Retina (tissue), 1 donor: ENCODE measurements at regions not wholly inside any gene's neighbourhood (a gene's known extent, or its start where the extent isn't known, plus 50 kb on each side); places are given as distances from the start of the nearest gene placed in this dataset.

Experiments used
- DNase-seq: peaks from one replicate; pipeline ENCODE4 v3.0.0-alpha.2; 2016

DNA sequence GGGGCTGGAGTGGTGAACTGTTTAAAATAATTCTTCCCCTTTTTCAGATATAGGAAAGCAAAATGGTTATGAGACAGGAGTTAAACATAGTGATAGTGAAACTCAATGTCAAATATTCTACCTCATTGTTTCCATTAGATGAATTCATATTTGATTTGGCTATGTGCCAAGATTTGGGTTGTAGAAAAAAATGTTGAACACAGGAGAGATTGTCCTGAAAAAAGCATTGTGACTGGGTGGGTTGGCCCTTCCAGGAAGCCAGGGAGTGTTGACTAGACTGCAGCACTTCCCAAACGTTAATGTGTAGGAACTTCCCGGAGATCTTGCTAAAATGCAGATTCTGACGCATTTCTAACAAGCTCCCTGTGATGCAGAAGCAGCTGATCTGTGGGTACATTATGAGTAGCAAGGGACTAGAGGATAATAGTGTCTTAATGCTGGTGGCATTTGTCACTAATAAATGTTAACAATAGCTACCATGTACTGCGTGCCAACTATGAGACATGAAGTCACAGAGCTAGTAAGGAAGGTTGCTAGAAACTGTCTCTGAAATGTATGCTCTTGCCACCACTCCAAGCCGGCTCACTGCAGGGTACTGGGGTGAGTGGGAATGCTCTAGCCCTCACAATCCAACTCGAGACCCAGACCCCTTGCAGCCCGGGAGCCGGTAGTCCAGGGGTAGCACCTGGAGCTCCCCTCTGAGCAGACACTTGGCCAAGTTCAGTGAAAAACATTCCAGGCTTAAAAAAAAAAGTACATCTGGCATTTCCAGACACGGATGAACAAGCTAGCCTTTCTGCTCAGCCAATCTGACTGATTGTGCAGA lies 120.6 kb downstream of the CD47 start:
- no peak for DNase-seq

- DNase-seq: no peak
These were observed 121.3 kb downstream of the CD47 start for GRCh38 chr3:107969525-107969924.

DNA sequence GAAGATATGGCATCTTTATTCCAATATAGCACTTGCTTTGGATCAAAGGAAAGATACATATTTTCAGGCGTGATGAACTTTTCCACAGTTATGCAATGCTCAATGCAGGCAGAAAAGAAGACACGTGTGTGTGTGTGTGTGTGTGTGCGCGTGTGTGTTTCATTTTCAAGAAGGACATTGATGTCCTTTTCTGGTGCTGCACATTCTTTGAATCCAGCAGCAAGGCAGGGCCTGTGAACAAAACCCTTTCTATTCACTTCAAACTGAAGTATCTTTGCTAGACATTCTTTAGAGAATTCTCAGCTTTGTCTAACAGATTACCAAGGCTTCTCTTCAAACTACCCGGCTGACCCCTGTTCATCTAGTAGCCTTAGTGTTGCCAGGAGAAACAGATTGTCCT lies 124.6 kb downstream of the CD47 start:
- DNase-seq: no peak

GRCh38 chr3:107965136-107965655 lies 125.6 kb downstream of the CD47 start:
- DNase-seq: no peak

DNA sequence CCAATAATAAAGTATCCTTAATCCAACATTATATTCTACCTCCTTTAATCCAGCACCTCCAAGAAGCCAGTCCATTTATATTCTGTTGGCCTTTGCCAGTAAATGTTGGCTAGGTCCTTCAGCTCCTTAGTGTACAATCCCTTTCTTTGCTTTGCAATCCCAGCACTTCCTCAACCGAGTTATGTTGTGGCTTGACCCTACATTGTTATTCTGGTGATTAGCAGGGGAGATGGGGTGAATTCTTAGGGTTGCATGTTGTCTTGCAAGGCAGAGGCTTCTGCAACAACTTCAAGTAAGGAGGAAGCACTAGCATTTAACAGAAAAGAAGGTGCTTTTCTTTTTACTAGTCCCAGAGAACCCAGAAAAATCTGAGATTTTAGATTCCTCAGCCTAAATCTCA lies 127.2 kb downstream of the CD47 start:
- no peak for DNase-seq

DNA sequence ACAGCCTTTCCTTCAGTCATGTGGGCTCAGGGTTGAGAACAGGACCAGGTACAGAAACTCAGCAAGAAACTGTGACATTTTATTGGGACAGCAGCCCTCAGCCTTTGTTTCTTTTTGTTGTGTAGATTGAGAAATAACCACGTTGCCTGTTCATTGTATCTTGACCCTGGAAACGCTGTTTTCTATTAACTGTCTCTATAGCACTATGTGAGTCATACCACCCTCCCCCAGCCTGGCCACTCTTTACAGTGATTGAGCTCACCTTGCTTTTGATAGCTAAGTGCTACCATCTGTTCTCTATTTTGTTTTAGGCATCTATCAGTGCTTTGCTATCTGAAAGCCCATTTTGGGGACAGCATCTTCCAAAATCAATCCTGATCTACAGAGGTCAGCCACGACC lies 127.9 kb downstream of the CD47 start:
- DNase-seq: no peak

DNA sequence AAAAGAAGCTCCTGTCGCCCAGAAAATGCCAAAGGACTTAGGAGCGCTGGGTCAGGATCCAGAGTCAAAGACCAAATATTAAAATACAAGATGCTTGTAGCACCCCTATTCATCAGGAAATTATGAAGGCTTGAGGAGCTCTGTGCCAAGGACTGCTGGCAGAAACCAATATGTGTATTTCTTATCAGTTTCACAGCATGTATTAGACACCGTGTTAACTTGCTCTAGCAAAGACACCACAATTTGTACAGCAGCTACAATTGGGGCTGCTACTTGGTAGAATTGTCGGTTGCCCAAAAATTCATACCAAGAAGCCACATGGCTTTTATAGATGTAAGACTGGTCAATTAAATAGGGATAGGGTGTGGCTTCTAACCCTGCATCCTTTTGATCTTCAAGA lies 128.8 kb downstream of the CD47 start:
- no peak for DNase-seq

DNA sequence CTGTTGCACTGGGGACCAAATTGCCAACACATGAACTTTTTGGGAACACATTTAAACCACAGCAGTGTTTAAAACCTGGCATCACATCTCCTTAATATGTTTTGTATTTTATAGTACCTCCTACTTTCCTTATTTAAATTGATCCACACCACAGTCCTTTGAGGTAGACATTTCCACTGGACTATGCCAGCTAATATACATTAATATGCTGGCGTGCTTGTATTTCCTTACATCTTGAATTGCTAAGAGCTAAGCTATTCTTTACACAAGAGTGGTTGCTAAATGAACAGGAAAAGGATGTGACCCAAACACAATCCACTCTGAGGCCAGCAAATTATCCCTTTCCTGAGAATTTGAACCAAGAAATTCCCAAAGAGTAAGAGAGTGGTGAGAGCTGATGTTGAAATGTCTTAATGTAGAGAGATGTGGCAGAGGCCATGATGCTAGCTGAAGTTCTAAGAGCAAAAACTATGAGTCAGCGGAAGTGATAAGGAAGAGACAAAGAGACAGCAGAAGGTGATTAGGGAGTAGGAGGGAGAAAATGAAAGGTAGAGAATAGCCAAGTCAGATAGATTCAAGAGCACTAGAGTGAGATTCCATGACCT lies 131.2 kb downstream of the CD47 start:
- no peak for DNase-seq

DNA sequence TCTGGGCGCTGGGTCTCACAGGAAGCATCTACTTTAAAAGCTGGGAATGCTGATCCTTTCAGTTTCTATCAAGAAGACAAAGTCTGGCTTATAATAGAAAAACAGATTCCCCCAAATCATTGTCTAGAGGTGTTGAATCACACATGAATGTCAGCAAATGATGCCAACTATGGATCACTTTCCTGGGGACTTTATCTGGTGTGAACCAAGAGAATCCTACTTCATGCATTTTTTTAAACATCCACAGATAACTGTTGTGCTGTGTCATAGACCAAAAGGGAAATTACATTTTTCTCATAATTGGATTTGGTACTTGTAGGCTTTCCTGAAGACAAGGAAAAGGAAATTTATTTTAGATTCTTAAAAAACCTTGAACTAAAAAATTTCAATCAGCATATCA lies 132.7 kb downstream of the CD47 start:
- no peak for DNase-seq

DNA sequence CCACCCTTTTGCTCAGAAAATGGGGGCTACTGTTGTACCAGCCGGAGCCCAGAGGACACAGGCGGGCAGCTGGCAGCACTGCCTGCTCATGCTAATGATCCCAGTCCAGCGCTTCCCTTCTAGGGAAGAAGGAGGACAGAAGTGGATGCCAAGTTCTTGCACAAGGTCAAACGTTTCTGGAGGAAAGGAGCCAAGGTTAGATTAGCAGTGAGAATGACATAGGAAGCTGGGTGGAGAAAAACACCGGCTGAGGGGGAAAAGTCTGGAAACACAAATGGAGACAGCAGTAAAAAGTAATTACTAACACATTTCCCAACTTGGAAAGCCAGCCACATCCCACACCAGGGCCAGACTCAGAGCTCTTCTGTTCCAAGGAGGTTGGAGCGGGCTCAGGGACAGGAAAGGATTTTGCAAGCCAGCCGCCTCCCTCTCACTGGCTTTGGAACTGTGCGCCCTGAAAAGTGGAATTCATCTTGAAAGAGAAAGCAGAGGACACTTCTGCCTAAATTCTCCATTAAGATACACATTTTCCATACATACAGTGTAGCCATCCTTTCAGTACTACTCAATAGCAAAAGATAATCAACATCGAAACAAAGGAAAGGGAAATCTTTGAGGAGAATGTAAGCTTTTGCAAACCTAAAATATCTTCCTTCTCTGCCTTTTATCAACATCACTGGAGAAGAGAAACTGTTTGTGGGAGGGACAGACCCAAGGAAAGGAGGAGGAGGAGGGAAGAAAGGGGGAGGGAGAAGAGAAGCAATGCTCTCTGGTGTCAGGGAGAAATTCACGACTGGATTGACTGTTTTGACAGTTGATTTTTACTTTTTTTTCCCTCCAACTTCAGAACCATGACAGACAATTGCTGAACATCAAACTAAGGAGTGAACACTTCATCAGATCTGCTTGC lies 133.6 kb downstream of the CD47 start:
- no peak for DNase-seq

- DNase-seq: no peak
These were observed 136.0 kb downstream of the CD47 start for GRCh38 chr3:107954845-107955244.

DNA sequence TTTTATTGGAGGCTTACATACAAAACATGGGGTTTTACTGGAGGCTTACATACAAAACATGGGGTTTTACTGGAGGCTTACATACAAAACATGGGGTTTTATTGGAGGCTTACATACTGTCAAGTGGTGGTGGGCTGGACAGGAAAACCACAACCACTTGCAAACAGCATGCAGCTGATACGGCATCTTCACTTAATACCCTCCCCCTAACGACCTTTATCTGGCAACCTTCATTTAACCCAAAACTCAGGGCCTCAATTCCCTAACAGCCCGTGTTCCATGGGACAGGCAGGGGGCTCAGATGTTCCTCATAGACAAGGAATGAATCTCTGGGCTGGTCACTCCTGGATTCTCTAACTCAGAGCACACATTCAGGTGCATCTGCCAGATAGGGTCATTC lies 137.1 kb downstream of the CD47 start:
- DNase-seq: no peak

- no peak for DNase-seq
These were observed 139.7 kb downstream of the CD47 start for GRCh38 chr3:107951126-107951525.

GRCh38 chr3:107950417-107950816 lies 140.4 kb downstream of the CD47 start:
- no peak for DNase-seq

DNA sequence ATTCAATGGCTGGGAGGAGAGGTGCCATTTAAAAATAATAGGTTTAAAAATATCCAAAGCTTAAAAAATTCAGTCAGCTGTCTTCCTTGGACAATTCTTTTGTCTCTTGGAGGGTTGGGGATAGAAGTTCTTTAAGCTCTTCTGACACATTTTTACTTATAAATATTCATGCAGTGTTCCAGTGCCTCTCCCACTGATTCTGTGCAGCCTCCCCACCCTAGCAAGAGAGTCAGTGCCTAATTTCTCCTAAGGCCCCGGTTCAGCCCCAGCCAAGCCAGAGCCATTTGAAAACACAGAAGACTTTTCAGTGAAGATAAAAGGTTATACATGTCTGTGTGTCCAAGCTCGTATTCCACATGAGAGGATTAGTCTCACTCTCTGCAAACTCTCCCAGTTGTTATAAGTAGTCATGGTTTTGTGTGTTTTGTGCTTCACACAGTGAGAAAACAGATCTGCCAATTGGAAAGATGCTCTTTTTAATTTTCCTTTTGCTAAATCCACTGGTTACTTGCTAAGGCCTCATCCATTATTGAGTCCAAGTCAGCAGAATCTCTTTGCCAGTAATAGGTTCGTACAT lies 141.3 kb downstream of the CD47 start:
- no peak for DNase-seq

- no peak for DNase-seq
These were observed 143.6 kb downstream of the CD47 start for GRCh38 chr3:107947203-107947602.

GRCh38 chr3:107946700-107947099 lies 144.1 kb downstream of the CD47 start:
- no peak for DNase-seq

GRCh38 chr3:107945417-107946094 lies 145.3 kb downstream of the CD47 start:
- no peak for DNase-seq

- no peak for DNase-seq
These were observed 146.9 kb downstream of the CD47 start for GRCh38 chr3:107943786-107944523.

DNA sequence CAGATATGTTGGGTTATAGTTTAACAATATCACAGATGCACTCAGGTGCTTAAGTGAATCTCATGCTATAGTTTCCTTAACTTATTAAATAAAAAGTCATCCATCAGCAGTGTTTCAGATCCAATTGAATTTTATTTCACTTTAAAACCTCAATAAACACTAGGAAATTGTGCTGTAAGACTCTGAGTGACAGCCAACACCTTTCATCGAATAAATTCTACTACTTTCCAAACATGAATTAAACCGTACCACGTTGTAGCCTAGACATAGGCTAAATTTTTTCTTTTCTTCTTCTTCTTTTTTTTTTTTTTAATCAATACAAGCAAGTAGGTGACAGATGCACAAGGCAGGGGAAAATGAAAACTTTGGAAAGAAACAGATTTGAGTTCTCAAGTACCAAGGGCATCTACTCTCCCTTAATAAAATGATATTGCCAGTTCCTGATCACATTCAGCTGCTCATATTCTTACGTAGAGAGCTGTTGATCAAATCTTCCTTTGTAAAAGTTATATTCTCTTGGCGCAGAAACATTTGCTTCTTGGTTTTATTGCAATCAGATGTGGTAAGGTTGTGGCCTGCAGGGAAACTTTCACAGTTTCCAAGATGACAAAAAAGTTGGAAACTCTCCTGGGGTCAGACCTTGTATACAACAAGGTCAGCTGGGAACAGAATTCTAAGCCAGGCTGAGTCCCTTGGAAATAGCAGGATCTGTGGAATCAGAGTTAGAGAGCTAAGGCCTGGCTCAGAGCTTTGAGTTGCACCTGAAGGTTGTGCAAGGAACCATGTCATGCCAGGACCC lies 147.7 kb downstream of the CD47 start:
- no peak for DNase-seq

DNA sequence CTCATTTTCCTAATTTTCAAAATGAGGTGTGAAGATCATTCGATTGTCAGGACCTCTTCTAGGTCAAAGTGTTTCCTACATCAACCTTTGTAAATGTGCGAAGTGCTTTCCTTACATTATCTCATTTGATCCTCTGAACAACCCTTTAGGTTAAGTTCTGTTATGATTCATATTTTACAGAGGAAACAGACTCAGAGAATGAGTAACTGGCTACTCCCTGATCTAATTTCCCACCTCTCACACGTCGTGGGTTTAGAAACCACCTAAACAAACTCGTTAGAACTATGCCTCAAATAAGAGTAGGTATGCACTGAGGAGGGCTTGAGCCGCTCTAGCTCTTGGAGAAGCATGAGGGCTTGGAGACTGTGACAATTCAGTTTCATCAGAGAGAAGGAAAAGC lies 148.6 kb downstream of the CD47 start:
- no peak for DNase-seq
